MM.1S (cell line): ENCODE measurements at regions not wholly inside any gene's neighbourhood (a gene's known extent, or its start where the extent isn't known, plus 50 kb on each side); places are given as distances from the start of the nearest gene placed in this dataset.

Source experiments
- DNase-seq: peaks from one replicate; pipeline ENCODE4 v3.0.0-alpha.2; 2015
- H2AFZ ChIP-seq: fragments of 300-600 bp; sonication (generic); 2 replicates; pipeline ENCODE4 v1.6.0; 2016; ENCODE audit warnings: antibody characterized with exemption, low read length
- H3F3A ChIP-seq: fragments of 300-600 bp; sonication (generic); 2 replicates; pipeline ENCODE4 v1.6.1; 2016; ENCODE audit warnings: mild to moderate bottlenecking, antibody characterized with exemption, low read length, moderate library complexity, mixed read lengths; ENCODE audit not compliant: insufficient read depth
- H3K27ac ChIP-seq: fragments of 300-600 bp; sonication (generic); 2 replicates; pipeline ENCODE4 v1.5.1; 2016; ENCODE audit warnings: mild to moderate bottlenecking, low read length
- H3K27me3 ChIP-seq: fragments of 300-600 bp; sonication (generic); replicated peaks from 2 replicates; pipeline ENCODE4 v1.6.0; 2016; ENCODE audit warnings: low read length; ENCODE audit not compliant: insufficient read depth
- H3K36me3 ChIP-seq: fragments of 300-600 bp; sonication (generic); replicated peaks from 2 replicates; pipeline ENCODE4 v1.6.1; 2016; ENCODE audit warnings: mild to moderate bottlenecking, low read length, mixed read lengths; ENCODE audit not compliant: insufficient read depth
- H3K4me1 ChIP-seq: fragments of 300-600 bp; sonication (generic); 2 replicates; pipeline ENCODE4 v1.6.1; 2016; ENCODE audit warnings: low read length, mixed read lengths
- H3K4me2 ChIP-seq: fragments of 300-600 bp; sonication (generic); 2 replicates; pipeline ENCODE4 v1.6.0; 2016; ENCODE audit warnings: low read depth, low read length
- H3K4me3 ChIP-seq: fragments of 300-600 bp; sonication (generic); 2 replicates; pipeline ENCODE4 v1.5.1; 2016; ENCODE audit warnings: low read length, mixed read lengths
- H3K79me2 ChIP-seq: fragments of 300-600 bp; sonication (generic); 2 replicates; pipeline ENCODE4 v1.6.1; 2016; ENCODE audit warnings: mixed run types, low read length, mixed read lengths
- H3K9ac ChIP-seq: fragments of 300-600 bp; sonication (generic); 2 replicates; pipeline ENCODE4 v1.6.1; 2016; ENCODE audit warnings: low read length, mixed read lengths
- H3K9me2 ChIP-seq: fragments of 300-600 bp; sonication (generic); replicated peaks from 2 replicates; pipeline ENCODE4 v1.6.1; 2016; ENCODE audit warnings: mild to moderate bottlenecking, low read length, mixed read lengths; ENCODE audit not compliant: insufficient read depth
- H3K9me3 ChIP-seq: fragments of 300-600 bp; sonication (generic); replicated peaks from 2 replicates; pipeline ENCODE4 v1.6.1; 2016; ENCODE audit warnings: mild to moderate bottlenecking, low read length, mixed read lengths; ENCODE audit not compliant: insufficient read depth
- H4K20me1 ChIP-seq: fragments of 300-600 bp; sonication (generic); 2 replicates; pipeline ENCODE4 v1.6.1; 2016; ENCODE audit warnings: mild to moderate bottlenecking, low read length, moderate library complexity, mixed read lengths; ENCODE audit not compliant: insufficient read depth
- EZH2 ChIP-seq: fragments of 300-600 bp; sonication (generic); optimal IDR thresholded peaks from 2 replicates; pipeline ENCODE3; 2017; ENCODE audit warnings: low read depth, mild to moderate bottlenecking, antibody characterized with exemption, low read length, mixed read lengths
- EZH2phosphoT487 ChIP-seq: fragments of 300-600 bp; sonication (generic); IDR thresholded peaks from 2 replicates; pipeline ENCODE4 v1.6.1; 2018; ENCODE audit warnings: antibody characterized with exemption, low read length
- TF ChIP-seq, protein P1 (sequence below): fragments of 300-600 bp; sonication (generic); IDR thresholded peaks from 2 replicates; pipeline ENCODE4 v1.5.1; 2016; ENCODE audit warnings: antibody characterized with exemption, low read length, mixed read lengths

DNA sequence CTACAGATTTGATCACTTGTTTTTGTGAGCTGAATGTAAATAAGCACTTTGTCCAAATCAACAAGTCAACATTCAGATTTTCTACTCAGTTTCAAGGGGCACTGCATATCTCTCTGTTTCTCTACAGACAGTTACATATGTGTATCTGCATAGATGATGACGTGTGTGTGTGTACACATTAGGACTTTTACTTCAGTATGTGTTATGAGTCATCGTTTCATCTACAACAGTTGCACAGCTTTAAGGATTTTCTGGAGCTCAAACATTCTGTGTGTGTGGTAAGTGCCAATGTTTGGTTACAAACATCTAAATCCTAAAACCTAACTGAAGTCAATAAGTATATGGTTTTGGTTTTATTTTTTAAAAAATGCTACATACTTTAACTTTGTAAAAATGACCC lies 494.5 kb upstream of the PBX1 start:
- H3K9ac ChIP-seq = no peak overlapping the region
- H3K4me3 ChIP-seq = no peak overlapping the region
- no peak overlapping the region for H2AFZ ChIP-seq
- no peaks in the 10 kb centered on the region for H3K27me3 ChIP-seq
- TF ChIP-seq EZH2phosphoT487 = no peak
- TF ChIP-seq, protein P1, sequence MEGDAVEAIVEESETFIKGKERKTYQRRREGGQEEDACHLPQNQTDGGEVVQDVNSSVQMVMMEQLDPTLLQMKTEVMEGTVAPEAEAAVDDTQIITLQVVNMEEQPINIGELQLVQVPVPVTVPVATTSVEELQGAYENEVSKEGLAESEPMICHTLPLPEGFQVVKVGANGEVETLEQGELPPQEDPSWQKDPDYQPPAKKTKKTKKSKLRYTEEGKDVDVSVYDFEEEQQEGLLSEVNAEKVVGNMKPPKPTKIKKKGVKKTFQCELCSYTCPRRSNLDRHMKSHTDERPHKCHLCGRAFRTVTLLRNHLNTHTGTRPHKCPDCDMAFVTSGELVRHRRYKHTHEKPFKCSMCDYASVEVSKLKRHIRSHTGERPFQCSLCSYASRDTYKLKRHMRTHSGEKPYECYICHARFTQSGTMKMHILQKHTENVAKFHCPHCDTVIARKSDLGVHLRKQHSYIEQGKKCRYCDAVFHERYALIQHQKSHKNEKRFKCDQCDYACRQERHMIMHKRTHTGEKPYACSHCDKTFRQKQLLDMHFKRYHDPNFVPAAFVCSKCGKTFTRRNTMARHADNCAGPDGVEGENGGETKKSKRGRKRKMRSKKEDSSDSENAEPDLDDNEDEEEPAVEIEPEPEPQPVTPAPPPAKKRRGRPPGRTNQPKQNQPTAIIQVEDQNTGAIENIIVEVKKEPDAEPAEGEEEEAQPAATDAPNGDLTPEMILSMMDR = no peak
- TF ChIP-seq EZH2 = no peak
- no peaks in the 10 kb centered on the region for H3K9me2 ChIP-seq
- DNase-seq = no peak
- no peaks in the 10 kb centered on the region for H3F3A ChIP-seq
- H3K9me3 ChIP-seq = no peaks in the 10 kb centered on the region
- H3K79me2 ChIP-seq = no peaks in the 10 kb centered on the region
- no peaks in the 10 kb centered on the region for H3K4me1 ChIP-seq
- H4K20me1 ChIP-seq = no peaks in the 10 kb centered on the region
- H3K27ac ChIP-seq = no peak overlapping the region
- H3K36me3 ChIP-seq = no peaks in the 10 kb centered on the region
- H3K4me2 ChIP-seq = no peak overlapping the region

GRCh38 chr1:164071288-164071687 lies 487.7 kb upstream of the PBX1 start:
- no peaks in the 10 kb centered on the region for H3K79me2 ChIP-seq
- no peak overlapping the region for H3K27ac ChIP-seq
- no peaks in the 10 kb centered on the region for H4K20me1 ChIP-seq
- no peaks in the 10 kb centered on the region for H3K27me3 ChIP-seq
- no peaks in the 10 kb centered on the region for H3K9me2 ChIP-seq
- H3K9ac ChIP-seq = no peak overlapping the region
- no peak overlapping the region for H2AFZ ChIP-seq
- no peak for DNase-seq
- no peaks in the 10 kb centered on the region for H3K4me1 ChIP-seq
- H3K4me2 ChIP-seq = no peak overlapping the region
- no peaks in the 10 kb centered on the region for H3F3A ChIP-seq
- no peaks in the 10 kb centered on the region for H3K36me3 ChIP-seq
- no peak overlapping the region for H3K4me3 ChIP-seq
- TF ChIP-seq EZH2phosphoT487 (no peak), EZH2 (no peak)
- TF ChIP-seq, protein P1 = no peak
- H3K9me3 ChIP-seq = no peaks in the 10 kb centered on the region

GRCh38 chr1:164086832-164087231 lies 472.2 kb upstream of the PBX1 start:
- no peaks in the 10 kb centered on the region for H3K79me2 ChIP-seq
- no peak overlapping the region for H3K27ac ChIP-seq
- H3F3A ChIP-seq = no peaks in the 10 kb centered on the region
- no peaks in the 10 kb centered on the region for H3K36me3 ChIP-seq
- H3K4me2 ChIP-seq = no peak overlapping the region
- H3K27me3 ChIP-seq = no peaks in the 10 kb centered on the region
- no peaks in the 10 kb centered on the region for H3K9me3 ChIP-seq
- TF ChIP-seq, protein P1 = no peak
- TF ChIP-seq EZH2phosphoT487 = no peak
- TF ChIP-seq EZH2 = no peak
- no peaks in the 10 kb centered on the region for H4K20me1 ChIP-seq
- no peak overlapping the region for H3K4me3 ChIP-seq
- no peak overlapping the region for H2AFZ ChIP-seq
- DNase-seq = no peak
- H3K9me2 ChIP-seq = no peaks in the 10 kb centered on the region
- no peak overlapping the region for H3K9ac ChIP-seq
- H3K4me1 ChIP-seq = no peaks in the 10 kb centered on the region
